ENCODE measurements at regions not wholly inside any gene's neighbourhood (a gene's known extent, or its start where the extent isn't known, plus 50 kb on each side); places are given as distances from the start of the nearest gene placed in this dataset.

GRCh38 chr9:135326141-135326540 lies 153.4 kb upstream of the PPP1R26 start:
- Histone ChIP-seq H3K4me2 (ENCODE audit: low read length, poor library complexity, severe bottlenecking) (no peak overlapping the region), H3K27ac (ENCODE audit: low read length, poor library complexity, severe bottlenecking) (no peak overlapping the region)
- WGBS, result 65% methylated on average over 7 of the region's 7 CpGs

GRCh38 chr9:135326633-135327152 lies 152.9 kb upstream of the PPP1R26 start:
- H2BK12ac ChIP-seq (ENCODE audit: low read length in 2 of 2), result no peak overlapping the region
- H2BK120ac ChIP-seq (ENCODE audit: low read depth, low read length), result no peak overlapping the region
- no peak overlapping the region for H3K18ac ChIP-seq (ENCODE audit: low read depth in 1 of 2, low read length in 2 of 2)
- 87% methylated on average over 11 of the region's 11 CpGs for WGBS
- DNase-seq, result no peak
- H3K9ac ChIP-seq (ENCODE audit: low read length), result no peak overlapping the region
- no peak overlapping the region for H2BK5ac ChIP-seq (ENCODE audit: low read depth, low read length, poor library complexity, severe bottlenecking)
- H3K23ac ChIP-seq (ENCODE audit: low read length in 2 of 2), result no peak overlapping the region
- H3K4me2 ChIP-seq (ENCODE audit: low read length, poor library complexity, severe bottlenecking), result no peak overlapping the region
- no peak overlapping the region for H4K8ac ChIP-seq (ENCODE audit: low read length)
- H3K4me3 ChIP-seq (ENCODE audit: insufficient read depth in 1 of 2, low read depth in 1 of 2, low read length in 2 of 2), result no peak overlapping the region
- peaks cover 7% of the 10 kb centered on the region for H3K9me3 ChIP-seq (ENCODE audit: control insufficient read depth, low read length)
- H2AFZ ChIP-seq (ENCODE audit: low read depth, low read length), result no peak overlapping the region
- no peak overlapping the region for H2AK5ac ChIP-seq (ENCODE audit: low read length, severe bottlenecking)
- no peaks in the 10 kb centered on the region for H3K4me1 ChIP-seq (ENCODE audit: control insufficient read depth, insufficient read depth, low read depth, low read length)
- H2BK15ac ChIP-seq (ENCODE audit: low read depth, poor library complexity, severe bottlenecking), result no peak overlapping the region
- H3K14ac ChIP-seq (ENCODE audit: low read length in 2 of 2), result no peak overlapping the region
- no peak overlapping the region for H3K27ac ChIP-seq (ENCODE audit: low read length, poor library complexity, severe bottlenecking)
- H3K36me3 ChIP-seq (ENCODE audit: control insufficient read depth in 1 of 2, insufficient read depth in 2 of 2, low read depth in 1 of 2, low read length in 2 of 2), result no peaks in the 10 kb centered on the region
- H3K27me3 ChIP-seq (ENCODE audit: control insufficient read depth in 1 of 2, insufficient read depth in 1 of 2, low read length in 2 of 2), result no peaks in the 10 kb centered on the region
- no peaks in the 10 kb centered on the region for H3K79me1 ChIP-seq (replicated peaks; ENCODE audit: low read length, poor library complexity, severe bottlenecking)
- H3K4ac ChIP-seq (ENCODE audit: low read depth in 1 of 2, low read length in 2 of 2), result no peak overlapping the region
- H4K91ac ChIP-seq (ENCODE audit: low read length), result no peak overlapping the region

More at GRCh38 chr9:135326141-135326540, 153.4 kb upstream of the PPP1R26 start:
- Histone ChIP-seq H2AFZ (ENCODE audit: low read depth, low read length) (no peak overlapping the region), H3K9me3 (ENCODE audit: control insufficient read depth, low read length) (peaks cover 7% of the 10 kb centered on the region), H3K79me1 (replicated peaks; ENCODE audit: low read length, poor library complexity, severe bottlenecking) (no peaks in the 10 kb centered on the region), H3K27me3 (ENCODE audit: control insufficient read depth in 1 of 2, insufficient read depth in 1 of 2, low read length in 2 of 2) (no peaks in the 10 kb centered on the region), H2BK5ac (ENCODE audit: low read depth, low read length, poor library complexity, severe bottlenecking) (no peak overlapping the region), H3K18ac (ENCODE audit: low read depth in 1 of 2, low read length in 2 of 2) (no peak overlapping the region), H4K8ac (ENCODE audit: low read length) (no peak overlapping the region), H3K4me3 (ENCODE audit: insufficient read depth in 1 of 2, low read depth in 1 of 2, low read length in 2 of 2) (no peak overlapping the region), H3K9ac (ENCODE audit: low read length) (no peak overlapping the region), H2BK15ac (ENCODE audit: low read depth, poor library complexity, severe bottlenecking) (no peak overlapping the region), H2BK120ac (ENCODE audit: low read depth, low read length) (no peak overlapping the region), H3K4ac (ENCODE audit: low read depth in 1 of 2, low read length in 2 of 2) (no peak overlapping the region), H2AK5ac (ENCODE audit: low read length, severe bottlenecking) (no peak overlapping the region), H3K4me1 (ENCODE audit: control insufficient read depth, insufficient read depth, low read depth, low read length) (no peaks in the 10 kb centered on the region), H3K14ac (ENCODE audit: low read length in 2 of 2) (no peak overlapping the region), H3K23ac (ENCODE audit: low read length in 2 of 2) (no peak overlapping the region), H3K36me3 (ENCODE audit: control insufficient read depth in 1 of 2, insufficient read depth in 2 of 2, low read depth in 1 of 2, low read length in 2 of 2) (no peaks in the 10 kb centered on the region), H2BK12ac (ENCODE audit: low read length in 2 of 2) (no peak overlapping the region), H4K91ac (ENCODE audit: low read length) (no peak overlapping the region)
- DNase-seq, result no peak

GRCh38 chr9:135328485-135329417 lies 150.8 kb upstream of the PPP1R26 start:
- no peak overlapping the region for H3K18ac ChIP-seq (ENCODE audit: low read depth in 1 of 2, low read length in 2 of 2)
- no peak overlapping the region for H3K4me2 ChIP-seq (ENCODE audit: low read length, poor library complexity, severe bottlenecking)
- no peak overlapping the region for H3K23ac ChIP-seq (ENCODE audit: low read length in 2 of 2)
- H3K9me3 ChIP-seq (ENCODE audit: control insufficient read depth, low read length), result peaks cover 7% of the 10 kb centered on the region
- DNase-seq, result no peak
- no peak overlapping the region for H2AFZ ChIP-seq (ENCODE audit: low read depth, low read length)
- H3K4me1 ChIP-seq (ENCODE audit: control insufficient read depth, insufficient read depth, low read depth, low read length), result no peaks in the 10 kb centered on the region
- no peaks in the 10 kb centered on the region for H3K36me3 ChIP-seq (ENCODE audit: control insufficient read depth in 1 of 2, insufficient read depth in 2 of 2, low read depth in 1 of 2, low read length in 2 of 2)
- H2BK12ac ChIP-seq (ENCODE audit: low read length in 2 of 2), result no peak overlapping the region
- no peak overlapping the region for H3K14ac ChIP-seq (ENCODE audit: low read length in 2 of 2)
- no peaks in the 10 kb centered on the region for H3K27me3 ChIP-seq (ENCODE audit: control insufficient read depth in 1 of 2, insufficient read depth in 1 of 2, low read length in 2 of 2)
- no peak overlapping the region for H4K91ac ChIP-seq (ENCODE audit: low read length)
- no peak overlapping the region for H2AK5ac ChIP-seq (ENCODE audit: low read length, severe bottlenecking)
- no peak overlapping the region for H3K4me3 ChIP-seq (ENCODE audit: insufficient read depth in 1 of 2, low read depth in 1 of 2, low read length in 2 of 2)
- 79% methylated on average over 20 of the region's 20 CpGs for WGBS
- no peak overlapping the region for H3K9ac ChIP-seq (ENCODE audit: low read length)
- H2BK120ac ChIP-seq (ENCODE audit: low read depth, low read length), result no peak overlapping the region
- H4K8ac ChIP-seq (ENCODE audit: low read length), result no peak overlapping the region
- H3K79me1 ChIP-seq (replicated peaks; ENCODE audit: low read length, poor library complexity, severe bottlenecking), result no peaks in the 10 kb centered on the region
- H3K27ac ChIP-seq (ENCODE audit: low read length, poor library complexity, severe bottlenecking), result no peak overlapping the region
- H3K4ac ChIP-seq (ENCODE audit: low read depth in 1 of 2, low read length in 2 of 2), result no peak overlapping the region
- H2BK15ac ChIP-seq (ENCODE audit: low read depth, poor library complexity, severe bottlenecking), result no peak overlapping the region
- H2BK5ac ChIP-seq (ENCODE audit: low read depth, low read length, poor library complexity, severe bottlenecking), result no peak overlapping the region

- Histone ChIP-seq H3K4me2 (ENCODE audit: low read length, poor library complexity, severe bottlenecking) (no peak overlapping the region), H2AK5ac (ENCODE audit: low read length, severe bottlenecking) (no peak overlapping the region), H2BK120ac (ENCODE audit: low read depth, low read length) (no peak overlapping the region), H3K14ac (ENCODE audit: low read length in 2 of 2) (no peak overlapping the region), H4K91ac (ENCODE audit: low read length) (no peak overlapping the region), H4K8ac (ENCODE audit: low read length) (no peak overlapping the region), H2BK5ac (ENCODE audit: low read depth, low read length, poor library complexity, severe bottlenecking) (no peak overlapping the region), H3K9me3 (ENCODE audit: control insufficient read depth, low read length) (peaks cover 7% of the 10 kb centered on the region), H2BK15ac (ENCODE audit: low read depth, poor library complexity, severe bottlenecking) (no peak overlapping the region), H3K4ac (ENCODE audit: low read depth in 1 of 2, low read length in 2 of 2) (no peak overlapping the region), H3K4me3 (ENCODE audit: insufficient read depth in 1 of 2, low read depth in 1 of 2, low read length in 2 of 2) (no peak overlapping the region), H3K27me3 (ENCODE audit: control insufficient read depth in 1 of 2, insufficient read depth in 1 of 2, low read length in 2 of 2) (no peaks in the 10 kb centered on the region), H3K18ac (ENCODE audit: low read depth in 1 of 2, low read length in 2 of 2) (no peak overlapping the region), H2AFZ (ENCODE audit: low read depth, low read length) (no peak overlapping the region), H2BK12ac (ENCODE audit: low read length in 2 of 2) (no peak overlapping the region), H3K36me3 (ENCODE audit: control insufficient read depth in 1 of 2, insufficient read depth in 2 of 2, low read depth in 1 of 2, low read length in 2 of 2) (no peaks in the 10 kb centered on the region), H3K79me1 (replicated peaks; ENCODE audit: low read length, poor library complexity, severe bottlenecking) (no peaks in the 10 kb centered on the region), H3K27ac (ENCODE audit: low read length, poor library complexity, severe bottlenecking) (no peak overlapping the region), H3K4me1 (ENCODE audit: control insufficient read depth, insufficient read depth, low read depth, low read length) (no peaks in the 10 kb centered on the region), H3K9ac (ENCODE audit: low read length) (no peak overlapping the region), H3K23ac (ENCODE audit: low read length in 2 of 2) (no peak overlapping the region)
- no peak for DNase-seq
- WGBS, result 46% methylated on average over 13 of the region's 21 CpGs
Measured at GRCh38 chr9:135329571-135330306, 149.8 kb upstream of the PPP1R26 start.

Data from mesenchymal stem cell (in vitro differentiated cells and primary cell).